CD4-positive, alpha-beta T cell treated with Interleukin-17A for 4 hours (primary cell): ENCODE measurements at regions not wholly inside any gene's neighbourhood (a gene's known extent, or its start where the extent isn't known, plus 50 kb on each side); places are given as distances from the start of the nearest gene placed in this dataset.

Source experiments
- DNase-seq: peaks from one replicate; pipeline ENCODE4 v3.0.0-alpha.2; 2020; ENCODE audit warnings: mixed read lengths

DNA sequence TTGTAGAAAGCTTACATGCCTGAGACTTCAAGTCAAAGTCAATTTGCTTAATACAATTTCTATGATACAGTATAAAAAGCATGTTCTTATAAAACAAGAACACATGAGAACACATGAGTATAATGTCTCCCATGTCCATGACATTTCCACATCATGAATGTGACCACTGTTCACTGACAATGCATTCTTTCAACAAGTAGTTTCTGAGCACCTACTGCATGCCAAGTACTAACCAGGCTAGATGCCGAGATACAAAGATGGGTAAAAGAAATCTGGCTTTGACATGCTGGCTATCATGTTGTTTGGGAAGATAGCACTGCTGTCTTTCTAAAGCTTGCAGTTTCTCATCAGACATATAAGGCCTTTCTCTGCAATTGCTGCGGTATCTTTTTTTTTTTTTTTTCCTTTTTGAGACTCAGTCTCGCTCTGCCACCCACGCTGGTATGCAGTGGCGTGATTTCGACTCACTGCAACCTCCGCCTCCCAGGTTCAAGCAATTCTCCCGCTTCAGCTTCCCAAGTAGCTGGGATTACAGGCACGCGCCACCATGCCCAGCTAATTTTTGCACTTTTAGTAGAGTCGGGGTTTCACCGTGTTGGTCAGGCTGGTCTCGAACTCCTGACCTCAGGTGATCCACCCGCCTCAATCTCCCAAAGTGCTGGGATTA is 123.6 kb upstream of the DST start:
- no peak for DNase-seq

- DNase-seq = no peak
Observed at GRCh38 chr6:56765494-56765893, 122.8 kb upstream of the DST start.

- DNase-seq = no peak
Observed at GRCh38 chr6:56764081-56764566, 121.4 kb upstream of the DST start.

DNA sequence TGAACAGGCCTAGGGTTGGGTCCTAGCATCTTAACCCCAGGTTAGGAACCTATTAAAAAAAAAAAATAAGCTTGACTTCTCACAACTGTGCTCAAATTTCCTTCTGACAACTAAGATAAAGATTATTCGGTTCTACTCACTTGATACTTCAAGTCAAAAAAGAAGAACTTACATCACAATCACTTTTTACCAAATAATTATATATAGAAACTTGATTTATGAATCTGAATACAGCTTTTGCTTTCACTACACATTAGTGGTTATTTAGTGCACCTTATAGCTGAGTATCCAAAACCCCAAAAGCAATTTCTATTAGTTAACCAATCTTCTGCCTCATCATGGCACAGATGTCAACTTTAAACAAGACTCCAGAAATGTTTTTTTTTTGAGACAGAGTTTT is 119.0 kb upstream of the DST start:
- no peak for DNase-seq

- no peak for DNase-seq
Observed at GRCh38 chr6:56760842-56761241, 118.2 kb upstream of the DST start.

- DNase-seq = no peak
Observed at GRCh38 chr6:56759521-56759920, 116.8 kb upstream of the DST start.

GRCh38 chr6:56758553-56758952 is 115.9 kb upstream of the DST start:
- DNase-seq = no peak

DNA sequence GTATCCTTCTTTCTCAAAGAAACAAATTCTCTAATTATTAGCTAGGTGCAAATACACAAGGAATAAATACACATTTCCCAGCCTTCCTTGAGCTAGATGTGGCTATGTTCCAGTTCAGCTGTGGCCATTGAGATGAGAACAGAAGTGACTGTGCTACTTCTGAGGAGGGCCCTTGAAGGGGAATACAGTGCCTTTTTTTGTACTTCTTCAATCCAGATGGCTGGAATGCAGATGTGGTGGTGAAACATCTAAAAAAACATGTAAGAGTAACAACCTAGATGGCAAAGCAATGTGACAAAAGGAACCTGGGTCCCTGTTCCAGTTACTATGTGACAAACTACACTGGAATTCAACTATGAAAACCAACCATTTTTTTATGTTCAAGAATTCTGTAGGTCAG is 115.4 kb upstream of the DST start:
- no peak for DNase-seq

GRCh38 chr6:56757588-56757984 is 114.9 kb upstream of the DST start:
- no peak for DNase-seq

GRCh38 chr6:56756791-56757587 is 114.3 kb upstream of the DST start:
- no peak for DNase-seq

DNA sequence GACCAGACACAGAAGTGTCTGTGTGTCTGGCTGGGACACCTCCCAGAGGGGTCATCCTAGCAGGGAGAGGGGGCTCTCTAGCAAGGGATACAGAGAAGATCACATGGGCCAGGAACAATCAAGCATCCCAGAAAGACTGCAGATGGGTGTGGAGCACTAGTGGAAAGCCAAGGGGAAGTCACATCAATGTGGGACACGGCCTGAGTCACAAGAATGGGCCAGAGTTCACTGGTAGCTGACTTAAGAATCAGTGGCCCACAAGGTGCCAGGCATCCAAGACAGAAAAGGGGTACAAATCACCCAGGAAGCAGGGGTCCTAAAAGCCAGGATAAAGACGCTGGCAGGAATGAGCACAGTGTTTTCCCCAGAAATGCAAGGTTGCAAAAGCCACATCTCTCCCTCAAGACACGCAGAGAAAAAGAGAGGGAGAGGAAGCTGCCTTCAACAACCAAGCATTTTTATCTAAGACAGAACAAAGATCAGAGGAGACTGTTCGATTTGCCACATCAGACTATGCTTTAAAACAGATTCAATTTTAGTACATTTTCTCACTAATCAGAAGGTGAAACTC is 113.6 kb upstream of the DST start:
- DNase-seq = no peak

- DNase-seq = no peak
Observed at GRCh38 chr6:56755040-56755439, 112.4 kb upstream of the DST start.

GRCh38 chr6:56753811-56754210 is 111.1 kb upstream of the DST start:
- DNase-seq = no peak

- DNase-seq = no peak
Observed at GRCh38 chr6:56752534-56752933, 109.8 kb upstream of the DST start.

- DNase-seq = no peak
Observed at GRCh38 chr6:56752009-56752408, 109.3 kb upstream of the DST start.

GRCh38 chr6:56751604-56752003 is 108.9 kb upstream of the DST start:
- no peak for DNase-seq

- no peak for DNase-seq
Observed at GRCh38 chr6:56750686-56751085, 108.0 kb upstream of the DST start.

DNA sequence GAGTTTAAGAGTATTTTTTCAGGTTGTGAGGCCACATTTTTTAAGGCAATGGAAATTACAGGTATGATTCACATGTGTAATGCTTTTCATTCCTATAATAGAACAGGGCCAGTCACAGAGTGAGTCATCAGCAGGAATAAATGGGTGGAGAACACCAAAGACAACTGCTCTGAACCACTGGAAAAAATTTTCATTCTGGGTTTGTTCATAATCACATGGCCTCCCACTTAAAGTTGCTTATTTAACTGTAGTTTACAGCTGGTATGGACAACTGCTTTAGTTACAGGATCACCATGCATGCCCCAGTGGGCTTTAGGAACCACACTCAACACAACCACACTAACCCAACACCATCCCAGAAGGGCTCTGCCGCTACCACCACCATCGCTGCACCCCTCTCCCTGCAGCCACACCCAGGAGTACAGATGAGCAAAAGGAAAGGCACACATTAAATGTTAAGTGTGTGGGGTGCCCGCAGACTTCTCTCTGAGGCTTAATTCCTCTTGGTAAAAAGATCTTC is 107.0 kb upstream of the DST start:
- DNase-seq = no peak

GRCh38 chr6:56746767-56747504 is 104.2 kb upstream of the DST start:
- no peak for DNase-seq

DNA sequence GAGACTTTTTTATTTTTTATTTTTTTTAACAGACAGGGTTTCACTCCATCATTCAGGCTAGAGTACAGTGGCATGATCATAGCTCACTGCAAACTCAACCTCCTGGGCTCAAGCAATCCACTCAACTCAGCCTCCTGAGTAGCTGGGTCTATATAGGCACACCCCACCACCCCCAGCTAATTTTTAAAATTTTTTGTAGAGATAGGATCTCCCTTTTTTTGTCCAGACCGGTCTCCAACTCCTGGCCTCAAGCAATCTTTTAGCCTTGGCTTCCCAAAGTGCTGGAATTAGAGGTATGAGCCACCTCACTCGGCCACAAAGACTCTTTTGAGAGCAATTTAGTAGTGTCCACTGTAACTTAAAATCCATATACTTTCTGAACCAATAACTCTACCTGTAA is 103.3 kb upstream of the DST start:
- DNase-seq = no peak

GRCh38 chr6:56745081-56745480 is 102.4 kb upstream of the DST start:
- no peak for DNase-seq

GRCh38 chr6:56744528-56744927 is 101.8 kb upstream of the DST start:
- DNase-seq = no peak

GRCh38 chr6:56742122-56742791 is 99.6 kb upstream of the DST start:
- DNase-seq = no peak
